Liver (tissue), 7 donors: ENCODE measurements at regions not wholly inside any gene's neighbourhood (a gene's known extent, or its start where the extent isn't known, plus 50 kb on each side); places are given as distances from the start of the nearest gene placed in this dataset.

Experiments
- DNase-seq: peaks from one replicate; pipeline ENCODE4 v3.0.0-alpha.2; 2017; ENCODE audit warnings: low spot score
- H3K27ac ChIP-seq, 2 donors: one replicate each; pipeline ENCODE4 v1.7.0; 2013; ENCODE audit warnings: inconsistent platforms in 2 of 2, low read length in 2 of 2, control low read depth in 1 of 2, low read depth in 1 of 2, mild to moderate bottlenecking in 1 of 2
- H3K27me3 ChIP-seq, 4 donors: one replicate each; pipeline versions ENCODE4 v1.6.1 to v1.7.0; 2013; ENCODE audit warnings: low read length in 3 of 4, inconsistent platforms in 1 of 4, mild to moderate bottlenecking in 1 of 4, moderate library complexity in 1 of 4; ENCODE audit not compliant: control insufficient read depth in 4 of 4, insufficient read depth in 4 of 4
- H3K36me3 ChIP-seq, 4 donors: one replicate each; pipeline versions ENCODE4 v1.6.1 to v1.7.0; 2013; ENCODE audit warnings: low read length in 3 of 4, mild to moderate bottlenecking in 3 of 4, low read depth in 1 of 4, moderate library complexity in 1 of 4; ENCODE audit not compliant: control insufficient read depth in 4 of 4, insufficient read depth in 3 of 4
- H3K4me1 ChIP-seq, 4 donors: one replicate each; pipeline versions ENCODE4 v1.6.1 to v1.7.0; 2013; ENCODE audit warnings: low read length in 3 of 4, mild to moderate bottlenecking in 3 of 4, moderate library complexity in 1 of 4; ENCODE audit not compliant: control insufficient read depth in 4 of 4, insufficient read depth in 4 of 4
- H3K4me3 ChIP-seq, 3 donors: one replicate each; pipeline versions ENCODE4 v1.6.1 to v1.7.0; 2013; ENCODE audit warnings: low read length in 3 of 3, control low read depth in 1 of 3, low read depth in 1 of 3, mild to moderate bottlenecking in 1 of 3
- H3K9ac ChIP-seq, 2 donors: one replicate each; pipeline ENCODE4 v1.7.0; 2013; ENCODE audit warnings: low read length in 2 of 2, mild to moderate bottlenecking in 2 of 2, moderate library complexity in 2 of 2, control low read depth in 1 of 2, low read depth in 1 of 2
- H3K9me3 ChIP-seq, 4 donors: one replicate each; pipeline versions ENCODE4 v1.6.1 to v1.7.0; 2013; ENCODE audit warnings: low read length in 3 of 4; ENCODE audit not compliant: control insufficient read depth in 4 of 4
- ATF3 ChIP-seq: IDR thresholded peaks from 2 replicates; pipeline ENCODE4 v1.6.1; 2016; ENCODE audit warnings: antibody characterized with exemption
- EGR1 ChIP-seq, 2 donors: IDR thresholded peaks; 2 replicates each; pipeline ENCODE4 v1.6.1; 2016 to 2018; ENCODE audit warnings: antibody characterized with exemption in 2 of 2, low read depth in 2 of 2
- FOXA1 ChIP-seq: IDR thresholded peaks from 2 replicates; pipeline ENCODE4 v1.6.1; 2016; ENCODE audit warnings: antibody characterized with exemption
- FOXA2 ChIP-seq: IDR thresholded peaks from 2 replicates; pipeline ENCODE4 v1.6.1; 2016; ENCODE audit warnings: antibody characterized with exemption
- GABPA ChIP-seq, 2 donors: IDR thresholded peaks in 1 of 2; conservative IDR thresholded peaks in 1 of 2; 2 replicates each; pipeline ENCODE4 v1.6.1; 2016; ENCODE audit warnings: antibody characterized with exemption in 2 of 2, mild to moderate bottlenecking in 1 of 2, moderate library complexity in 1 of 2
- HNF4A ChIP-seq, 2 donors: conservative IDR thresholded peaks; 2 replicates each; pipeline ENCODE4 v1.6.1; 2016; ENCODE audit warnings: antibody characterized with exemption in 2 of 2, mild to moderate bottlenecking in 2 of 2
- JUND ChIP-seq, 2 donors: IDR thresholded peaks; 2 replicates each; pipeline ENCODE4 v1.6.1; 2016; ENCODE audit warnings: antibody characterized with exemption in 2 of 2
- MAX ChIP-seq: IDR thresholded peaks from 2 replicates; pipeline ENCODE4 v1.6.1; 2016; ENCODE audit warnings: antibody characterized with exemption
- NR2F2 ChIP-seq: IDR thresholded peaks from 2 replicates; pipeline ENCODE4 v1.6.1; 2016; ENCODE audit warnings: antibody characterized with exemption
- RAD21 ChIP-seq, 2 donors: IDR thresholded peaks; 2 replicates each; pipeline ENCODE4 v1.6.1; 2016; ENCODE audit warnings: antibody characterized with exemption in 2 of 2, mild to moderate bottlenecking in 2 of 2
- RXRA ChIP-seq, 2 donors: IDR thresholded peaks; 2 replicates each; pipeline ENCODE4 v1.6.1; 2017 to 2018; ENCODE audit warnings: antibody characterized with exemption in 2 of 2, mild to moderate bottlenecking in 1 of 2
- SP1 ChIP-seq: IDR thresholded peaks from 2 replicates; pipeline ENCODE4 v1.6.1; 2018; ENCODE audit warnings: antibody characterized with exemption, mild to moderate bottlenecking
- TAF1 ChIP-seq: conservative IDR thresholded peaks from 2 replicates; pipeline ENCODE4 v1.6.1; 2016; ENCODE audit warnings: antibody characterized with exemption, mild to moderate bottlenecking
- YY1 ChIP-seq: IDR thresholded peaks from 2 replicates; pipeline ENCODE4 v1.6.1; 2016; ENCODE audit warnings: antibody characterized with exemption, mild to moderate bottlenecking
- WGBS: extraction: QIAGEN DNeasy Blood & Tissue Kit; methylation state at CpG from one replicate; pipeline ENCODE4 v1.1.7; 2013; 5-methylcytosine and 5-hydroxymethylcytosine counted together
- TF ChIP-seq, protein P1 (sequence below): IDR thresholded peaks from 2 replicates; pipeline ENCODE4 v1.6.1; 2016; ENCODE audit warnings: antibody characterized with exemption, mild to moderate bottlenecking
- TF ChIP-seq, protein P2 (sequence below): IDR thresholded peaks from 2 replicates; pipeline ENCODE4 v1.6.1; 2016; ENCODE audit warnings: antibody characterized with exemption
- donor health status: healthy.
- donor health status: healthy.
- donor health status: healthy.
- donor health status: healthy.

DNA sequence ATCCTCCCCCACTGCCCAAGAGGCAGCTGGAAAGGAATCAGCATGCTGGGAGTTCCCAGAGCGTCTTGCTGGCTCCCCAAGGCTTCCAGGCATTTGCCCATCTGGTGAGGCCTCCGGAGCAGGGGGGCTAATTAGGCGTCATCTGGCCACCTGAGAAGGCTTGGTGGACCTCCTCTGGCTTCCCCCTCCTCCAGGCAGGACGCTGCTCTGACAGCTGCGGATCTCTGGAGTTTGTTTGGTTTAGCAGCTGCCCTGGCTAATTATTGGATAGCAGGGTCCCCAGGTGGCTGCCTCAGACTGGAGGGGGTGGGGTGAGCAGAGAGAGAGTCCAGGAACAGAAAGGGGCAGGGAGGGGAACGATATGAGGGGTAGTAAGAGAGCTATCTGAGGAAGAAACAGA, 425.2 kb upstream of the MEX3C start (continued):
- TF ChIP-seq GABPA (IDR thresholded peaks at IDR 0.05 in 1 of 2, conservative IDR thresholded peaks at IDR 0.05 in 1 of 2) (no peak), RAD21 (IDR thresholded peaks at IDR 0.05) (no peak)

- Histone ChIP-seq H3K9ac (no peak overlapping the region), H3K36me3 (no peaks in the 10 kb centered on the region), H3K27ac (no peak overlapping the region), H3K4me1 (no peaks in the 10 kb centered on the region), H3K27me3 (peaks cover 2 to 15% (median 5%) of the 10 kb centered on the region in 4 donors), H3K4me3 (no peak overlapping the region), H3K9me3 (no peaks in the 10 kb centered on the region)
- DNase-seq: no peak
- WGBS: 83% methylated on average over 1 of the region's 1 CpG
- TF ChIP-seq RXRA (IDR thresholded peaks at IDR 0.05): no peak
- no peak for TF ChIP-seq SP1
- no peak for TF ChIP-seq JUND (IDR thresholded peaks at IDR 0.05)
- TF ChIP-seq, protein P1, sequence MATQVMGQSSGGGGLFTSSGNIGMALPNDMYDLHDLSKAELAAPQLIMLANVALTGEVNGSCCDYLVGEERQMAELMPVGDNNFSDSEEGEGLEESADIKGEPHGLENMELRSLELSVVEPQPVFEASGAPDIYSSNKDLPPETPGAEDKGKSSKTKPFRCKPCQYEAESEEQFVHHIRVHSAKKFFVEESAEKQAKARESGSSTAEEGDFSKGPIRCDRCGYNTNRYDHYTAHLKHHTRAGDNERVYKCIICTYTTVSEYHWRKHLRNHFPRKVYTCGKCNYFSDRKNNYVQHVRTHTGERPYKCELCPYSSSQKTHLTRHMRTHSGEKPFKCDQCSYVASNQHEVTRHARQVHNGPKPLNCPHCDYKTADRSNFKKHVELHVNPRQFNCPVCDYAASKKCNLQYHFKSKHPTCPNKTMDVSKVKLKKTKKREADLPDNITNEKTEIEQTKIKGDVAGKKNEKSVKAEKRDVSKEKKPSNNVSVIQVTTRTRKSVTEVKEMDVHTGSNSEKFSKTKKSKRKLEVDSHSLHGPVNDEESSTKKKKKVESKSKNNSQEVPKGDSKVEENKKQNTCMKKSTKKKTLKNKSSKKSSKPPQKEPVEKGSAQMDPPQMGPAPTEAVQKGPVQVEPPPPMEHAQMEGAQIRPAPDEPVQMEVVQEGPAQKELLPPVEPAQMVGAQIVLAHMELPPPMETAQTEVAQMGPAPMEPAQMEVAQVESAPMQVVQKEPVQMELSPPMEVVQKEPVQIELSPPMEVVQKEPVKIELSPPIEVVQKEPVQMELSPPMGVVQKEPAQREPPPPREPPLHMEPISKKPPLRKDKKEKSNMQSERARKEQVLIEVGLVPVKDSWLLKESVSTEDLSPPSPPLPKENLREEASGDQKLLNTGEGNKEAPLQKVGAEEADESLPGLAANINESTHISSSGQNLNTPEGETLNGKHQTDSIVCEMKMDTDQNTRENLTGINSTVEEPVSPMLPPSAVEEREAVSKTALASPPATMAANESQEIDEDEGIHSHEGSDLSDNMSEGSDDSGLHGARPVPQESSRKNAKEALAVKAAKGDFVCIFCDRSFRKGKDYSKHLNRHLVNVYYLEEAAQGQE: no peak
- TF ChIP-seq HNF4A (conservative IDR thresholded peaks at IDR 0.05): no peak
- TF ChIP-seq FOXA2: no peak
- no peak for TF ChIP-seq TAF1
- TF ChIP-seq NR2F2: no peak
- no peak for TF ChIP-seq RAD21 (IDR thresholded peaks at IDR 0.05)
- TF ChIP-seq FOXA1: no peak
- TF ChIP-seq, protein P2, sequence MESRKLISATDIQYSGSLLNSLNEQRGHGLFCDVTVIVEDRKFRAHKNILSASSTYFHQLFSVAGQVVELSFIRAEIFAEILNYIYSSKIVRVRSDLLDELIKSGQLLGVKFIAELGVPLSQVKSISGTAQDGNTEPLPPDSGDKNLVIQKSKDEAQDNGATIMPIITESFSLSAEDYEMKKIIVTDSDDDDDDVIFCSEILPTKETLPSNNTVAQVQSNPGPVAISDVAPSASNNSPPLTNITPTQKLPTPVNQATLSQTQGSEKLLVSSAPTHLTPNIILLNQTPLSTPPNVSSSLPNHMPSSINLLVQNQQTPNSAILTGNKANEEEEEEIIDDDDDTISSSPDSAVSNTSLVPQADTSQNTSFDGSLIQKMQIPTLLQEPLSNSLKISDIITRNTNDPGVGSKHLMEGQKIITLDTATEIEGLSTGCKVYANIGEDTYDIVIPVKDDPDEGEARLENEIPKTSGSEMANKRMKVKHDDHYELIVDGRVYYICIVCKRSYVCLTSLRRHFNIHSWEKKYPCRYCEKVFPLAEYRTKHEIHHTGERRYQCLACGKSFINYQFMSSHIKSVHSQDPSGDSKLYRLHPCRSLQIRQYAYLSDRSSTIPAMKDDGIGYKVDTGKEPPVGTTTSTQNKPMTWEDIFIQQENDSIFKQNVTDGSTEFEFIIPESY: no peak
- no peak for TF ChIP-seq MAX
- TF ChIP-seq GABPA (IDR thresholded peaks at IDR 0.05 in 1 of 2, conservative IDR thresholded peaks at IDR 0.05 in 1 of 2): no peak
- TF ChIP-seq YY1: no peak
Measured at GRCh38 chr18:51623653-51624052, 426.2 kb upstream of the MEX3C start.

DNA sequence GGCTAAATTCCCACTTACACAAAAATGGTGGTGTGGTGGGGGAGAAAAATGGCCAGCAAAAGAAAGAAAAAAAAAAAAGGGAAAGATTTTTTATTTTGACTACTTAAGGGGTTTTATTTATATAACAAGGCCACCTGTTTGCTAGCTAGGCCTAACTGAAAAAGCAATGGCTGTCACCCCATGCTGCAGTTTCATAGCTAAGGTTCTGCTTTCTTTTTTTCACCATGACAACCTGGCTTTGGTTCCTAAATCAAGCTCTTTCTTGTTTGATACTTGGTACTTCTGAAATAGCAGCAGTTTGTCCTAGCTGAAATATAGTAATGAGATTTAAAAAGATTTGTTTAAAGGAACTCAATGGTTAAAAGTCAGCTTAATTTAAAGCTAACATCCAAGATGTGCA, 433.2 kb upstream of the MEX3C start:
- Histone ChIP-seq H3K4me1 (no peaks in the 10 kb centered on the region), H3K27ac (no peak overlapping the region), H3K4me3 (no peak overlapping the region), H3K36me3 (no peaks in the 10 kb centered on the region), H3K9me3 (no peaks in the 10 kb centered on the region), H3K27me3 (no peaks in the 10 kb centered on the region), H3K9ac (no peak overlapping the region)
- no peak for DNase-seq
- no peak for TF ChIP-seq ATF3
- TF ChIP-seq EGR1 (IDR thresholded peaks at IDR 0.05; ENCODE audit: low read depth in 2 of 2): no peak
- TF ChIP-seq FOXA1: no peak
- TF ChIP-seq NR2F2: no peak
- no peak for TF ChIP-seq YY1
